ENCODE measurements at regions not wholly inside any gene's neighbourhood (a gene's known extent, or its start where the extent isn't known, plus 50 kb on each side); places are given as distances from the start of the nearest gene placed in this dataset.
"Not testable (repeated sequence)": the region's sequence is repeated elsewhere in the genome, so short reads cannot be mapped to it uniquely, and the experiment has no call there.

DNA sequence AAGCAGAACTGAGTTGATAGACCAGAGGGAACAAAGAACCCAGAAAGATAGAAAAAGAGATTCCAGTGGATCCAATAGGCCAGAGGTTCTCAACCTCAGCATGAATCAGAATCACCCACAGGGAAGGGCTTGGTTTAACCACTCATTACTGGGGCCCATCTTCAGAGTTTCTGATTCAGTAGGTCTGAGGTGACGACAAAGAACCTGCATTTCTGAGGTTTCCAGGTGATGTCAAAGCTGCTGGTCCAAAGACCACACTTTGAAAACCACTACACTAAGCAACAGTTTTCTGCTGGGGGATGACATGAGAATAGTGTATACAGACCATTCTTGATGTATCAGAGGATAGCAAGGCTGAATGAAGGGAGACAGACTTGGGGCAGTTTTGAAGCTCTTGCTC, 81.5 kb upstream of the FOXN2 start:
- H3K4me3 ChIP-seq (replicated peaks in 1 of 4; ENCODE audit: control extremely low read depth in 1 of 4, insufficient read depth in 1 of 4, low read depth in 3 of 4, low read length in 4 of 4), result no peak overlapping the region
- H2AFZ ChIP-seq (ENCODE audit: low read length), result no peak overlapping the region
- no peak overlapping the region for H3K27ac ChIP-seq (ENCODE audit: insufficient read depth, low read length)
- no peaks in the 10 kb centered on the region for H3K36me3 ChIP-seq (ENCODE audit: control insufficient read depth, insufficient read depth, low read length)
- H3K9me3 ChIP-seq (ENCODE audit: control insufficient read depth, insufficient read depth, low read depth, low read length), result no peaks in the 10 kb centered on the region
- TF ChIP-seq EZH2 (IDR thresholded peaks at IDR 0.05; ENCODE audit: low read length, missing control alignments), result no peak
- TF ChIP-seq, protein P1, sequence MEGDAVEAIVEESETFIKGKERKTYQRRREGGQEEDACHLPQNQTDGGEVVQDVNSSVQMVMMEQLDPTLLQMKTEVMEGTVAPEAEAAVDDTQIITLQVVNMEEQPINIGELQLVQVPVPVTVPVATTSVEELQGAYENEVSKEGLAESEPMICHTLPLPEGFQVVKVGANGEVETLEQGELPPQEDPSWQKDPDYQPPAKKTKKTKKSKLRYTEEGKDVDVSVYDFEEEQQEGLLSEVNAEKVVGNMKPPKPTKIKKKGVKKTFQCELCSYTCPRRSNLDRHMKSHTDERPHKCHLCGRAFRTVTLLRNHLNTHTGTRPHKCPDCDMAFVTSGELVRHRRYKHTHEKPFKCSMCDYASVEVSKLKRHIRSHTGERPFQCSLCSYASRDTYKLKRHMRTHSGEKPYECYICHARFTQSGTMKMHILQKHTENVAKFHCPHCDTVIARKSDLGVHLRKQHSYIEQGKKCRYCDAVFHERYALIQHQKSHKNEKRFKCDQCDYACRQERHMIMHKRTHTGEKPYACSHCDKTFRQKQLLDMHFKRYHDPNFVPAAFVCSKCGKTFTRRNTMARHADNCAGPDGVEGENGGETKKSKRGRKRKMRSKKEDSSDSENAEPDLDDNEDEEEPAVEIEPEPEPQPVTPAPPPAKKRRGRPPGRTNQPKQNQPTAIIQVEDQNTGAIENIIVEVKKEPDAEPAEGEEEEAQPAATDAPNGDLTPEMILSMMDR (conservative IDR thresholded peaks at IDR 0.05 in 1 of 2, IDR thresholded peaks at IDR 0.05 in 1 of 2; ENCODE audit: low read depth in 1 of 2, low read length in 2 of 2), result no peak
- H3K4me2 ChIP-seq (ENCODE audit: extremely low read depth, insufficient read depth, low read length), result no peak overlapping the region
- no peak for DNase-seq (ENCODE audit: low read depth in 2 of 2)
- no peaks in the 10 kb centered on the region for H4K20me1 ChIP-seq (ENCODE audit: control insufficient read depth, extremely low read depth, insufficient read depth, low read length)
- no peaks in the 10 kb centered on the region for H3K27me3 ChIP-seq (ENCODE audit: control insufficient read depth, insufficient read depth, low read length)
- H3K9ac ChIP-seq (ENCODE audit: insufficient read depth, low read length), result no peak overlapping the region
- H3K4me1 ChIP-seq (ENCODE audit: control insufficient read depth, extremely low read depth, insufficient read depth, low read length), result no peaks in the 10 kb centered on the region
- no peaks in the 10 kb centered on the region for H3K79me2 ChIP-seq (ENCODE audit: control insufficient read depth, insufficient read depth, low read length)

DNA sequence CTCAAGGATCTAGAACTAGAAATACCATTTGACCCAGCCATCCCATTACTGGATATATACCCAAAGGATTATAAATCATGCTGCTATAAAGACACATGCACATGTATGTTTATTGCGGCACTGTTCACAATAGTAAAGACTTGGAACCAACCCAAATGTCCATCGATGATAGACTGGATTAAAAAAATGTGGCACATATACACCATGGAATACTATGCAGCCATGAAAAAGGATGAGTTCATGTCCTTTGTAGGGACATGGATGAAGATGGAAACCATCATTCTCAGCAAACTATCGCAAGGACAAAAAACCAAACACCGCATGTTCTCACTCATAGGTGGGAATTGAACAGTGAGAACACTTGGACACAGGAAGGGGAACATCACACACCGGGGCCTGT, 80.7 kb upstream of the FOXN2 start:
- not testable (repeated sequence) for H3K4me3 ChIP-seq (replicated peaks in 1 of 4; ENCODE audit: control extremely low read depth in 1 of 4, insufficient read depth in 1 of 4, low read depth in 3 of 4, low read length in 4 of 4); H3K9me3 ChIP-seq (ENCODE audit: control insufficient read depth, insufficient read depth, low read depth, low read length); H3K79me2 ChIP-seq (ENCODE audit: control insufficient read depth, insufficient read depth, low read length); H3K4me1 ChIP-seq (ENCODE audit: control insufficient read depth, extremely low read depth, insufficient read depth, low read length); H3K9ac ChIP-seq (ENCODE audit: insufficient read depth, low read length); H2AFZ ChIP-seq (ENCODE audit: low read length); H3K27me3 ChIP-seq (ENCODE audit: control insufficient read depth, insufficient read depth, low read length); H3K36me3 ChIP-seq (ENCODE audit: control insufficient read depth, insufficient read depth, low read length); H3K27ac ChIP-seq (ENCODE audit: insufficient read depth, low read length); H4K20me1 ChIP-seq (ENCODE audit: control insufficient read depth, extremely low read depth, insufficient read depth, low read length); H3K4me2 ChIP-seq (ENCODE audit: extremely low read depth, insufficient read depth, low read length); DNase-seq (ENCODE audit: low read depth in 2 of 2)

DNA sequence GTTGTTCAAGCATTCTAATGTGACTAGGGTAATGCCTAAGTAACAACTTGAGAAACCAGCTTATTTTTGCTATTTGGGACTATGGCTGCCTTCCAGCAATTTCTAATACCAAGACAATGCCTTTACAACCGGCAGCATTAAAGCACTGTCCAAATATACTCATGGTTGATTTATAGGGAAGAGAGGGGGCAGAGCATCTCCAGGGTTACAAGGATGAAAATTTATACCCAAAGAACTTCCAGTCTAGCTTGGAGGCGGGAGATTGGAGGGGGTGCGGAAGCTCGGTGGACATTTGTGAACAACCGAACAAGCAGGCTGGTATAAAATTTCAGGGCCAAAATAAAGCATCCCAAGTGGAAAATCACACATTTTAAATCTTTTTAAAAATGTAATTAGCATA, 79.4 kb upstream of the FOXN2 start:
- Histone ChIP-seq H3K27me3 (ENCODE audit: control insufficient read depth, insufficient read depth, low read length) (no peaks in the 10 kb centered on the region), H3K79me2 (ENCODE audit: control insufficient read depth, insufficient read depth, low read length) (no peaks in the 10 kb centered on the region), H3K27ac (ENCODE audit: insufficient read depth, low read length) (no peak overlapping the region), H3K36me3 (ENCODE audit: control insufficient read depth, insufficient read depth, low read length) (no peaks in the 10 kb centered on the region), H4K20me1 (ENCODE audit: control insufficient read depth, extremely low read depth, insufficient read depth, low read length) (no peaks in the 10 kb centered on the region), H3K4me3 (replicated peaks in 1 of 4; ENCODE audit: control extremely low read depth in 1 of 4, insufficient read depth in 1 of 4, low read depth in 3 of 4, low read length in 4 of 4) (no peak overlapping the region), H3K9me3 (ENCODE audit: control insufficient read depth, insufficient read depth, low read depth, low read length) (no peaks in the 10 kb centered on the region), H3K9ac (ENCODE audit: insufficient read depth, low read length) (no peak overlapping the region), H3K4me1 (ENCODE audit: control insufficient read depth, extremely low read depth, insufficient read depth, low read length) (no peaks in the 10 kb centered on the region), H3K4me2 (ENCODE audit: extremely low read depth, insufficient read depth, low read length) (no peak overlapping the region), H2AFZ (ENCODE audit: low read length) (no peak overlapping the region)
- no peak for TF ChIP-seq EZH2 (IDR thresholded peaks at IDR 0.05; ENCODE audit: low read length, missing control alignments)
- TF ChIP-seq, protein P1 (conservative IDR thresholded peaks at IDR 0.05 in 1 of 2, IDR thresholded peaks at IDR 0.05 in 1 of 2; ENCODE audit: low read depth in 1 of 2, low read length in 2 of 2), result no peak
- no peak for DNase-seq (ENCODE audit: low read depth in 2 of 2)

DNA sequence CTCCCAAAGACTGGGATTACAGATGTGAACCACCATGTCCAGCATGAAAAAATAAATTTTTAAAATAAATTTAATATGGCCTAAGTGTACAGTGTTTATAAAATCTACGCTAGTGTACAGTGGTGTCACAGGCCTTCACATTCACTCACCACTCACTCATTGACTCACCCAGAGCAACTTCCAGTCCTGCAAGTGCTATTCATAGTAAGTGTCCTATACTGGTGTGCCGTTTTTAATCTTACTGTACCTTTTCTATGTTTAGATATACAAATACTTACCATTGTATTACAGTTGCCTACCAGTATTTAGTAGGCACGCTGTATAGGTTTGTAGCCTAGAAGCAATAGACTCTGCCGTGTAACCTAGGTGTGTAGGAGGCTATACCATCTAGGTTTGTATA, 76.1 kb upstream of the FOXN2 start:
- H3K9me3 ChIP-seq (ENCODE audit: control insufficient read depth, insufficient read depth, low read depth, low read length), result no peaks in the 10 kb centered on the region
- H3K36me3 ChIP-seq (ENCODE audit: control insufficient read depth, insufficient read depth, low read length), result no peaks in the 10 kb centered on the region
- no peak overlapping the region for H3K27ac ChIP-seq (ENCODE audit: insufficient read depth, low read length)
- no peaks in the 10 kb centered on the region for H4K20me1 ChIP-seq (ENCODE audit: control insufficient read depth, extremely low read depth, insufficient read depth, low read length)
- DNase-seq (ENCODE audit: low read depth in 2 of 2), result no peak
- H3K79me2 ChIP-seq (ENCODE audit: control insufficient read depth, insufficient read depth, low read length), result no peaks in the 10 kb centered on the region
- H3K4me3 ChIP-seq (replicated peaks in 1 of 4; ENCODE audit: control extremely low read depth in 1 of 4, insufficient read depth in 1 of 4, low read depth in 3 of 4, low read length in 4 of 4), result no peak overlapping the region
- H3K27me3 ChIP-seq (ENCODE audit: control insufficient read depth, insufficient read depth, low read length), result no peaks in the 10 kb centered on the region
- no peak overlapping the region for H2AFZ ChIP-seq (ENCODE audit: low read length)
- no peak overlapping the region for H3K4me2 ChIP-seq (ENCODE audit: extremely low read depth, insufficient read depth, low read length)
- no peak overlapping the region for H3K9ac ChIP-seq (ENCODE audit: insufficient read depth, low read length)
- TF ChIP-seq EZH2 (IDR thresholded peaks at IDR 0.05; ENCODE audit: low read length, missing control alignments), result no peak
- no peaks in the 10 kb centered on the region for H3K4me1 ChIP-seq (ENCODE audit: control insufficient read depth, extremely low read depth, insufficient read depth, low read length)
